GM18519 (cell line): ENCODE measurements at regions not wholly inside any gene's neighbourhood (a gene's known extent, or its start where the extent isn't known, plus 50 kb on each side); places are given as distances from the start of the nearest gene placed in this dataset.
"Not testable (repeated sequence)": the region's sequence is repeated elsewhere in the genome, so short reads cannot be mapped to it uniquely, and the experiment has no call there.

Experiments
- ATAC-seq: cut with Tn5 transposase; IDR thresholded peaks from one replicate; pipeline ENCODE4 v1.9.1; 2021; ENCODE audit warnings: mild to moderate bottlenecking, moderate library complexity; ENCODE audit not compliant: unreplicated experiment, low FRiP score

GRCh38 chr16:51986717-51987116, 560.2 kb downstream of the TOX3 start:
- ATAC-seq, result no peak

GRCh38 chr16:51986301-51986700, 560.6 kb downstream of the TOX3 start:
- no peak for ATAC-seq

DNA sequence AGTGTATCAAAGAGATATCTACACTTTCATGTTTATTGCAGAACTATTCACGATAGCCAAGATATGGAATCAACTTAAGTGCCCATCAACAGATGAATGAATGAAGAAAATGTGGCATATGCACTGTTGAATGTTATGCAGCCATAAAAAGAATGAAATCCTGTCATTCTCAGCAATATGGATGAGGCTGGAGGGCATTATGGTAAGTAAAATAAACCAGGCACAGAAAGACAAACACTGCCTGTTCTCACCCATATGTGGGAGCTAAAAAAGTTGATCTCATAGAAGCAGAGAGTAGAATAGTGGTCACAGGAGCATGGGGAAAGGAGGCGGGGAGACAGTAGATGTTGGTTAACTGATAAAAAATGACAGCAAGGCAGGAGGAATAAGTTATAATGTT, 561.8 kb downstream of the TOX3 start:
- ATAC-seq, result no peak

- no peak for ATAC-seq
Measured at GRCh38 chr16:51984395-51984794, 562.5 kb downstream of the TOX3 start.

- ATAC-seq, result peak; percentile 71
Measured at GRCh38 chr16:51982715-51983680, 563.9 kb downstream of the TOX3 start.

DNA sequence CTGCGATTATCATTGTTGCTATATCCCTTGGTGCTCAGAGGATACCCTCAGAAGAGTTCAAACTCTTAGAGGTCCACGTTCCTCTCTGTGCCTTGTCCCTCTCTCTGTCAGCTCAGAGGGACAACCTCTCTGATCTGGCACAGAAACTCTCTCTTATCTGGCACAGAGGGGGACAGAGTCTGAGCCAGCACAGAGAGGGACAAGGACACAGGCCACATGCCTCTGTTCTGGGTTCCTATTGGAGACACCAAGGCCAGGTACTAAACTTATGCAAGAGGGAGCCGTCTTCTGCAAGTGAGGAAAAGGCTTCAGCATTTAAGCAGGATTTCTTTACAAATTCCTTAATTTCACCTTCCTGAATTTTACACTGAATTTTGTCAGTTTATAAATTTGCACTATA, 565.2 kb downstream of the TOX3 start:
- ATAC-seq, result no peak

DNA sequence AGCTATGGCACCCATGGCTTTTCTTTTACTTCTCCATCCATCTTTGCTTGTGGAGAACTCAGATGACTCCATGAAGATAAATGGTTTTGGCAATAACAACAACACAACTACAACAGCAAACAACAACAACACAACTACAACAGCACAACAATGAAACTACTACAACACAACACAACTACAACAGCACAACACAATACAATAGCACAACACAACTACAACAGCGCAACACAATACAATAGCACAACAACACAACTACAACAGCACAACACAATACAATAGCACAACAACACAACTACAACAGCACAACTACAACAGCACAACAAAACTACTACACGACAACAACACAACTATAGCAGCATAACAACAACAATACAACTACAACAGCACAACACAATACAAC, 569.4 kb downstream of the TOX3 start:
- ATAC-seq, result not testable (repeated sequence)

DNA sequence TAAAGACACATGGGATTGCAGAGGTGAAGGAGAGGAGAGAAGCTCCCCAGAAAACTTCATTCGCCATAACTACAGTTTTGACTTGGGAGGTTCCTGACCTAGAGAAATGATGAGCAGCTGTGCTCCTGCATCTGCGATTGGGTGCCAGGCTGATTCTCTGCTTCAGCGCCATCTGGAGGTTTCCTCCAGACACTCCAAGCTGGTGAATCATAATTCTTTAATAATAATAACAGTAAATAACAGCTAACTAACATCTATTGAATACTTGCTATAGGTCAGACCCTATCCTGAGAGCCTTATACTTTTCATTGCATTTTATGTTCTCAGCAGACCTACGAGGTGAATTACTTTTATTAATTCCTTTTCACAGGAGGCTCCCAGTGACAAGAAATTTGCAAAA, 575.8 kb downstream of the TOX3 start:
- no peak for ATAC-seq

GRCh38 chr16:51968749-51969148, 578.2 kb downstream of the TOX3 start:
- ATAC-seq, result no peak

DNA sequence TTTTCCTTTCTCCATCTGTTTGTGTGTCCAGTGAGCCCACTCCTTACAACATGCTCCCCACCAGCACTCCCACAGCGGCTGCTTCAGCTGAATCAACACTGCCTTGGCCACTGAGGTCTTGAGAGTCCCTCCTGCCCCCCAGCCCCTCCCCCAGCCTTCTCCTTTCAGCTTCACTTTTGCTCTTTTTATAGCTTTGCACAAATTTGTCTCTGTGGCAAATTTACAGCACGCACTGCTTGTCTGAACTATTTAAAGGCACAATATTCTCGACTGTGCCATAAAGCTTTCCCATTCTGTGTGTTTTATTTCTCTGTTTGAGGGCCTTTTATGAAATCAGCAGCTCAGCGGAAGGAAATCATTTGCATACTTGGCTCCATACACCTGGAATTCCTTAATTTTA, 579.3 kb downstream of the TOX3 start:
- ATAC-seq, result no peak

DNA sequence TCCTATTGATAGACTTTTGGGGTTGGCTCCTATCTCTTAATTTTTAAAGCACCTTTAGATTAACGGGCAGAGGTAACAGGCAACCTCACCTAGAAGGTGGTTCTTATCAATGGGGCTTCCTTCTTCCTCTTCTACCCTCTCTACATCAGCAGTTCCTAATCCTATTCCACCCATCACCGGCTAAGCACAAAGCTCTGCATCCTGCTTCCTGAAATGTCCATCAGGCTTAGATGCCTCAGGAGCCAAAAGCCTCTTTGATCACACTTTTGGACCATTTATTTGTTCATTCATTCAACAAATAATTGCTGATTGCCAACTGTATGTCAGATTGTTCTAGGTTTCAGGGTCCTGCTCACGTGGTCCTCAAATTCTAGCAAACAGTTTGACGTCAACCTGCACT, 586.0 kb downstream of the TOX3 start:
- ATAC-seq, result no peak

DNA sequence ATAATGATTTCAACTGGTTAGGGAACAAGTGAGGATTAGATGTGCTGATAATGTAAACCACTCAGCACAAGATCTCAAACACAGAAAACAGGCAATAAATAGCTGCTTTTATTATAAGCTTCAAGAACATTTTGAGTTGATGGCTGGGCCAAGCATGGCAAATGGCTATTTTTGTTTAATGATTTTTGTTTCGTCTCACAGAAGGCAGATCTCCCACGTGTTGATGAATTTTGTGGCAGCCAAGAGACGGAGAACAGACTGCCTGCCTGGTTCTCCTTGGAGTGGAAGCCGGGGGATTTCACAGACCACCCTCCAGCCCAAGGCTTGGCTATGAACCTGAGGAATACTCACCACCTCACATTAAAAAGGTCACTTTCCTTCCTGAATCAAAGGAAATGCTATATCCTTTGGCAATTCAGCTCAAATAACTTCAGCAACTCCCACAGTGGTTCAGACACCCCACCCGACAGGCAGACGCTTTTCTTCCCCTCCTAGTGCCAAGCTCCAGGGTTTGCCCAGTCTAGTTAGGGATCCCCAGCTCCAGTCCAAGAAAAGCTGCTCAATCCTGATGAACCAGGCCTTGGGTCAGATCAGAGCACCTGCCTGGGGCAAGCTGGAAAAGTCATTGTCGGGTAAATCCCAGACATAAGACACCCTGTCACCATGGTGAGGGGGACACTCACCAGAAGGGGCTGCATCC, 593.5 kb downstream of the TOX3 start:
- no peak for ATAC-seq

GRCh38 chr16:51952500-51952899, 594.4 kb downstream of the TOX3 start:
- no peak for ATAC-seq

DNA sequence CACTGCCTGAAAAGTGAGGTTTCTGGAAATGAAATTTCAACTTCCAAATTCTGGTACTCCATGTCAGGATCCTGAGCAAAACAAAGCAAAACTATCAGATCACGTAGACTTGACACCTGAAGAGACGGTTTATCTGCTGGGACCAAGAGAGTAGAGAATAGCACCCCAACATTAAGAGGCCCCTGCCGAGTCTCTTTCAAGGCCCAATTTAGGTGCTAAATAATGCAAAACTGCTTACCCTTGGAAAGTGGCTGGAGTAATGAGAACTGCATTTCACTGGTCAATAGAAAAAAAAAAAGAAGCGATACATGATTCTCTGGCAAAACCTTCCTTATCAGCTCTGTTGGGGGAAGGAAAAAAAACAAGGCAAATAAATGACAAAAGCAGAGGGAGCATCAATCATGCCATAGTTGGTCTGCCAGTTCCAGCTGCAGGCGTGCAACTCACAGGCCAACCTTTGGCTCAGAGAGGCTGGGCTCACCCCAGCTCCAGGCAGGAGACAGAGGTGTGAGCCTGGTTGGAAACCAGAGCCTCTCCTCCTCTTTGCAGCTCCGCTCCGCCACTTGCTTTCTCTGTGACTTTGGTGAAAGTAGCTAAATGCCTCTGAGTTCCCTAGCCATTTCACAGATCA, 595.2 kb downstream of the TOX3 start:
- ATAC-seq, result no peak

DNA sequence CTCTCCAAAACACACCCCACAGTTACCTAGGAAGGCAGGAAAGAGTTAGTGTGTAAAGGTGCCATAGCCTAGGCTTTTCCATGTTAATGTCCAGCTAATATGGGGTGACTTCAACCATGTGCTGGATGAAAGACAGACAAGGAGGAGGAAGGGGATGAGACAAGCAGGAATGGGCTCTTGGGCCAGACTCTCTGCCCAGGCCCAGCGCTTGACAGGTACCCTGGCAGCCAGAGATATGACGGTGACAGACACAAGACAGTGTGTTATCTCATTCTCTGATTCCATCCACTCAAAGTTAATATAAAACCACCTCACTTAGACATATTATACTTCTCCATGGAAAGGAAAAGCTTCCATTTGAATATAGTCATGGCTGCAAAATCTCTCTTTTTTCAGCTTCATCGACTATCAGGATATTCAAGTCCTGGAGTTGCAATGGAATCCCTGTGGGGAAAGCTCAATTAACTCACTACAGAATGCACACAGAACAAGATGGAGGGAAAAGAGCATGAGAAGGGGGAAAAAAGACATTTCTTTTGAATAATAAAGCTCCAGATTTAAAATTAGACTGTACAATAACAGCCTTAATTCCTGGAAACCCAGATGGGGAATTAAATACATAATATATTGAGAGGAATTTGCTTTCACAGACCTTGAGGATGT, 596.7 kb downstream of the TOX3 start:
- no peak for ATAC-seq

DNA sequence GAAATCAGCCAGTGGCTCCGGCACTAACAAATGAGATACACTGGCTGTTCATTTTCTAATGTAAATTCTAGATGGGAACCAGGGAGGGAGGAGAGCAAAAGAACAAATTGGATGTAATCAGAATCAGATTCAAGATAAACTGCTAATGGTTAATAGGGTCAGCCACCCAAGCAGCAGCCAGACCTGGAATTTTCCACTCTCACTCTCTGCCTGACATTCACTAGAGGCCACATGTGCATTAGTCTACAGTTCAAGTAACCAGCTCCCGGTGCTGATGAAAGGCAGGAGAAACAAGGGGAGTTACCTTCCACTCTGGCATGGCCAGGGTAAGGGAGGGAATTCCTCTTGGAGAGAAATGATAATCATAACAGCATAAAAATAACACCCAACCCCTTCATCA, 597.7 kb downstream of the TOX3 start:
- no peak for ATAC-seq

DNA sequence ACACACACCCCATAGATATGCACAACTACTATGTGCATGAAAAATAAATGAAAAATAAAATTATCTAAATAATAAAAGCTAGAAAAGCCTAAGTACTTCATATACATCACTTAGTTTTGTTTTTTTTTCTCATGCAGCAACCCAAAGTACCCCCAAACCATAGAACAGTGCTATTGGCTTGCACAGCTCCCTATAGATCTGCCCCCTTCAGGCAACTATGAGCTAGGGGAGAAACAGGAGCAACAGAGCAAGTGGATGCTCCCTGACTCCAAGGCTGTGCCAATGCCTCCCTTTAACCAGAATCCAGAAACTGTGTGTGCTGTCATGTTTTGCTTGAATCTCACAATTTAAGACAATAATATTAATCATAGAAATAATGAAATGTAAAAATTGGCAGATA, 605.5 kb downstream of the TOX3 start:
- ATAC-seq, result no peak

DNA sequence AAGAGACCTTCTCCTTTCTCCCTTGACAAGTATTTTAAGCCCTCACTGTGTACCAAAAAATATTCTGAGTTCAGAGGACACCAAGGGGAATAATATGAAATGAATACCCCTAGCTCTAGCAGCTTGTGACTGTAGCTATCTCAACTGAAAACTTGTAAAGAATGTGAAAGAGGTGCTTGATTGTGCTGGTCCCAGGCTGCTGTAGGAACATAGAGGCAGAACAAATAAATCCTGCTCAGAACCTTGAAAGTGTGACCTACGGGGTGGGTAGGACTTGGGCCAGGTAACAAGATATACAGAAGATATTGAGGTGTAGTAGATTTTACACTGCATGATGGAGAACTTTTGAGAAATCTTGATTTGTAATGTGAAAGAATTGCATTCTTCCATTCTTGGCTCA, 606.8 kb downstream of the TOX3 start:
- ATAC-seq, result no peak

GRCh38 chr16:51939378-51939871, 607.5 kb downstream of the TOX3 start:
- ATAC-seq, result no peak

GRCh38 chr16:51938861-51939260, 608.1 kb downstream of the TOX3 start:
- ATAC-seq, result no peak

- no peak for ATAC-seq
Measured at GRCh38 chr16:51937771-51938170, 609.2 kb downstream of the TOX3 start.
